ENCODE measurements at regions not wholly inside any gene's neighbourhood (a gene's known extent, or its start where the extent isn't known, plus 50 kb on each side); places are given as distances from the start of the nearest gene placed in this dataset.
"Not testable (repeated sequence)": the region's sequence is repeated elsewhere in the genome, so short reads cannot be mapped to it uniquely, and the experiment has no call there.

- no peak for DNase-seq
These were observed 577.1 kb downstream of the ANKRD50 start for GRCh38 chr4:124135409-124135813.

- no peak for DNase-seq
These were observed 573.5 kb downstream of the ANKRD50 start for GRCh38 chr4:124139044-124139443.

DNA sequence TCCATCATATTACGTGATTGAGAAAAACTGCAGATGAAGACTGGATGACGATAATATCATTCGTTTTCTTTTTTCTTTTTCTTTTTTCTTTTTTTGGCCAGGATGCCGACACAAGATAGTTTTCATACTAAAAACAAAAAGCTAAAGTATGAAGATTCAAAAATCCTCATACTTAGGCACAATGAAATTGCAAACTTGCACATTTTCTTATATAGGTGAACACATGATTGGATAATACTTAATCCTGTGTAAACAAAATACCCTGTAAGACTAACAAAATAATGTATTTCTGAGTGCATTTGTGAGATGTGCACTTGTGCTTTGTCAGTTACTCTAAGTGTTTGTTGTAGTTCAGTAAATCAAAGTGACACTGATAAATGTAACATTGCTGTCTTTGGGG lies 568.9 kb downstream of the ANKRD50 start:
- no peak for DNase-seq

- no peak for DNase-seq
These were observed 568.3 kb downstream of the ANKRD50 start for GRCh38 chr4:124144238-124144654.

DNA sequence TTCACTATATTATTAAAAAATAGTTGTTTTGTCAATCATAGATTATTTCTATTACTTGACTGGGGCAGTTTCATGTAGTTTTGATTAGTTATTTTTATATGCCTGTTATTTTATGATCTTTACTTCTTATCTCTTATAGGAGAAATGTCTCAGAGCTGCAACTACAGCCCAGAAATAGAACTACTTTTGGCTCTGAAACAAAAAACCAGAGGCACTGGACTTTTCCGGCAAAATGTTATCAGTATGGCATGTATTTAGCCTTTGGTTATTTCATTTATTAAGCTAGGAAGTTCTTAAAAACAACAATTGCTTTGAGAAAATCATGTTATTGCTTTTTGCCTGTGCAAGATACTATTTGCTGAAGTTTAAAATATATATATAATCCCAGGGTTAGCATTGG lies 566.5 kb downstream of the ANKRD50 start:
- no peak for DNase-seq

DNA sequence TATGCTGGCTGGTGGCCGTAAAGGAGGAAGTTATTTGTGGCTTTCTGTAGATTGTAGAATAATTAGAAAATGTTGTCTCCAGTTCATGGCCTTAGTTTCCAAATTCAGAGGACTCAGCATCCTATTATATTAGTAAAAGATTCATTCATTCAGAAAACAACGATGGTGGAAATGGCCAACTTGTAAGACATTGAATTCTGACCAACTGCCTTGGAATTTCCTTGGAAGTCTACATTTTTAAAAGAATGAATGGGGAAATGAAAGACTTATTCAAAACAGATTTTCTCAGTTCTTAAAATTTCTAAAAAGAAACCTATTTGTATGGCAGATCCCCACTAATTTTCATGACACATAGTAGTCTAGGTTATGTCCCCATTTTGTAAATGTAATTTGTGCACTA lies 561.5 kb downstream of the ANKRD50 start:
- DNase-seq = no peak

DNA sequence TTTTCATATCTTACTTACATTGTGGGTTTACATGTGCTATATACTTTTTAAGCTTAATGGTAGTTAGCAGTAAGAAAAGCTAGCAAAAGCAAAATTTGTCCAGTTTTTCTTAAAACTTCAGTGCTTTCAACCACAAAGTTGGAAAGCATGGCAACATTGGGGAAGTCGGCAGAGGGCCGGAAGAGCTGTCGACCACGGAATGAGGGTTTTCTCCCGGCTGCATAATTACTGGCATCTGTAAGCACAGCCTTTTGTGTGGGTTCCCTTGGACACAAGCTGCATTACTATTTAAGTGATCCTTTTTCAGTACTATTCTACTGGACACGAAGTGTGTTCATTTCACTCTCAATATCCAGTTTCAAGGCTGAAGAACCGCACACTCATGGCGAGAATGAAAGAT lies 560.4 kb downstream of the ANKRD50 start:
- DNase-seq = no peak

- DNase-seq = no peak
These were observed 557.3 kb downstream of the ANKRD50 start for GRCh38 chr4:124155239-124155638.

DNA sequence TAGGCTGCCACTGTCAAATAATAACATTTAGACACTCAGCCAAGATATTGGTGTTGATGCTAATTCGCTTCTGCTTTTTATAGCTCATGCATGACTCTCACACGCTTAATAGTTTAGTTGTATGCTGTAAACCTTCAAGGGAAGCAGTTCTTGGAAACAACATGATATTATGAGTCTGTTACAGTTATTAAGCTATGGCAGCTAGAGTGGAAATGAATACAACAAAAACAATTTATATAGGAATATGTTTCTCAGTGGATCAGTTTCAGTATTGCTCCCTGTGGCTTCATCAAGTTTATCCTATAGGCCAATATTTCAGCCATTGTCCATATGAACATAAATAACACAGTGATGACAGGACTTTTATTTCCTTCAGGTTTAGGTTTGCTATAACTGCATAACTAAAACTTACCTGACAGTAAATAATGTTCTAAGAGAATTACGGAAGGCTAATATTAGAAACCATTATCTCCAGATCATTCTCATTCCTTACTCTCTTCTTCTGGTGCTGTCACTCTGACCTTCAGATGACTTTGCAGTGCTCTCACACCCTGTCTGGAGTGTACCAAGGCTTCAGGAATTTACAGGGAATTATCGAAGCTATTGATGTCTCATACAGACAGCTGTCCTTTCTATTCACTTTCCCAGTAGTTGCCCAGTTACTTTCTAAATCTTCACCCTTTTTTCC lies 555.0 kb downstream of the ANKRD50 start:
- no peak for DNase-seq

- no peak for DNase-seq
These were observed 549.1 kb downstream of the ANKRD50 start for GRCh38 chr4:124163401-124163800.

- no peak for DNase-seq
These were observed 544.9 kb downstream of the ANKRD50 start for GRCh38 chr4:124167602-124168001.

- DNase-seq = not testable (repeated sequence)
These were observed 543.0 kb downstream of the ANKRD50 start for GRCh38 chr4:124169524-124169923.

- no peak for DNase-seq
These were observed 538.6 kb downstream of the ANKRD50 start for GRCh38 chr4:124173912-124174311.

GRCh38 chr4:124177647-124178425 lies 534.7 kb downstream of the ANKRD50 start:
- DNase-seq = no peak

DNA sequence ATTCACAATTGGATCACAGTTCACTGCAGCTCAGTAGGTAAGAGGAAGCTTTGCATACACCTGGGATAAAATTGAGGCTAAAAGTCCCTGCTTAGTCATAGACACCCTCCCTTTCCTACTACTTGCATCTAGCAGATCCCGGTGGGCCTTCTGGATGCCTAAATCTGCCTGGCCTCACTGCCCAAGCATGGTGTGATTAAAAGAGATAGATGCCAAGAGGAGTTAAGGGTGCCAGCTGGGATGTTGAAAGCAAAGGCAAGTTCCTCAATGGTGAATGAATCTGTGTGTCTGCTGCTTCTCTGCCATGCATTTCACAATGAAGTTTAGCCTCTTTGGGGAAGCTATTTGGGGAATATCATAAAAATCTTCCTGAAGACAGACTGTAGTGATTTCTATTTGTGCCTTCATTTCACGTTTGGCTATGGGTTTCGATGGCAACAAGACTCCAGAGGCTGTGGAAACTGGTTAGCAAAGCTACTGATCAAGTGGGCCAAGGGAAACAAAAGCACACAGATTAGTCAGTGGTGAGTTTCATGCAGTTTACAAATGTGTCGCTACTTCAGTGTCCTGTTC lies 534.0 kb downstream of the ANKRD50 start:
- DNase-seq = no peak

DNA sequence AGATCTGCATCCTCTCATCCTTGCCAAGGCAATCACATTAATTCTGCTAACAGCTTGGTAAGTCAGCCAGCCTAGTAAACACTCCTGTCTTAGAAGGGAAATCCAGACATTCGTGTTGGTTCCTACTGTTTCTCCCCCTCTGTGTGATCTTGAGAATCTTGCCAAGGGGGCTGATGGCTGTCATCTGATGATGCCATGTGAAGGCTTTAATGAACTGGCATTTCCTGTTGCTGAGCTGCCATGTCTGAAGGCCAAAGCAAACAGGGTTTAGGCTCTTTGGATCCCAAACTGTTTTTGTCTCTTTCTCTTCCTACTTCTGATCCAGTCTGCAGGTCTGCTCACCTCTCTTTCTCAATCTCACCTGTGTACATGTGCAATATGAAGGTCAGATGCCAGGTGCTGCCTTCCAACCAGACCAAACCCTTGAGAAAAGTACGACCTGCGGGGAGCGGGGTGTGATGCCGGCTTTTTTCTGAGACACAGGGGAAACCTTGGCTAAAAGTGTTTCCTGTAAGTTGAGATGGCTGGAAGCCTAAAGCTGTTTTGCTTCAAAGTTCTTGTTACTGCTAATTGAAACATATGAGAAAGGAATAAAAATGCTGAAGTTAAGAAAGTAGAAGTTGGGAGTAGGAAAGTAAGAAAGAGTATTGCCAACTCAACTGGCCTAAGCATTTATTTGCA lies 532.9 kb downstream of the ANKRD50 start:
- no peak for DNase-seq

GRCh38 chr4:124181039-124181438 lies 531.5 kb downstream of the ANKRD50 start:
- no peak for DNase-seq

- no peak for DNase-seq
These were observed 529.3 kb downstream of the ANKRD50 start for GRCh38 chr4:124183231-124183630.

DNA sequence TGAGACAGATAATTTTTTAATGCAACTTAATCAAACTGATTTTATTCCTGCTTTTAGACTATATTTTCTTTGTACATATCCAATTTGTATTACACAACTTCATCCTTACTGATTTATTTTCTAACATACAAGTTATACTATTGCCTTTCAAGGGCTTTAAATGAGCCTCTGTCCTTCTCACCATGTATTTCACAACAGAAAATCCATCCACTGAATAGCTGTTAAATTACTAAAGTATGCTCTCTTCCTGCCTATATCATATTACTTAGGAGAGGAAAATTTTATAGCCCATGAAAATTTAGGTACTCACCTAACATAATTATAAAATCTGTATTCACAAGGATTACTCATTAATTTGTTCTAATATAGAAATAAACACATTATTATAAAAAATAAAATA lies 528.6 kb downstream of the ANKRD50 start:
- DNase-seq = no peak

DNA sequence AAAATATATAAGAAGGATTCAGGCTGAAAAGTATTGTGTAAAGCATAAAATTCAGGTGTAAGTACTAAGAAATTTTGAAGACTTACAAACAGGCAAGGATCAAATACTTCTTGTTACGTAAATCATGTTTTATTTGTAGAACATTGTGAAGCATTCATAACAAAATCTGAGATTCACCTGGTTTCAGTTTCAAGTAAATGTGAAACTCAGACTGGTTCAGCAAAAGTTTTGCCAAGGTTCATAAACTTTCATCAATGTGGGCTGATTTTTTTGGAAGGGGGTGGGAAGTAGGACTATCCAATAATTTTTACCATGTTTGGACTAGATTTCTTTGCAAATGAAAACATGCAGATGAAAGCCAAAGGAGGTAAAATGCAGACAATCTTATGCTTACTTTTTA lies 527.7 kb downstream of the ANKRD50 start:
- no peak for DNase-seq

GRCh38 chr4:124188595-124188994 lies 523.9 kb downstream of the ANKRD50 start:
- no peak for DNase-seq

- DNase-seq = no peak
These were observed 523.0 kb downstream of the ANKRD50 start for GRCh38 chr4:124189545-124189944.

DNA sequence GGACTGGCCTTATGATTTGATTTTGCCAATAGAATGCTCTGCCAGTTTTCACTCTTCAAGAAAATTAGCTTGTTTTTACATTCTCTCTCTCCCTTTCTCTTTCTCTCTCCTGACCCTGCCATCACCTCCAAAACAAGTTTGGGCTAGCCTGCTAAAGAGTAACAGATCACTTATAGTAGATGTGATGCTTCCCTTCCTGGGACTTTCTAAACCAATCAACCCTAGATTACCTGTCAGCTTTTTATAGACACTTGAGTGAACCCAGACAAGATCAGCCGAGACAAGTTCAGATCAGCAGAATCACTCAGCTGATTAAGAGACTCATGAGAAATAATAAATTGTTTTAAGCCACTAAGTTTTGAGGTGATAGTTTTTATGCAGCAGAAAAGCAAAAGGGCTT lies 521.2 kb downstream of the ANKRD50 start:
- no peak for DNase-seq

GRCh38 chr4:124192544-124192943 lies 520.0 kb downstream of the ANKRD50 start:
- DNase-seq = no peak
